Trophoblast cell (in vitro differentiated cells and primary cell): ENCODE measurements at regions not wholly inside any gene's neighbourhood (a gene's known extent, or its start where the extent isn't known, plus 50 kb on each side); places are given as distances from the start of the nearest gene placed in this dataset.
"Not testable (repeated sequence)": the region's sequence is repeated elsewhere in the genome, so short reads cannot be mapped to it uniquely, and the experiment has no call there.

ENCODE experiments used
- DNase-seq, 2 donors: peaks; one replicate each; pipeline ENCODE4 v3.0.0-alpha.2; 2016
- H2AFZ ChIP-seq: 2 replicates; pipeline ENCODE4 v1.6.1; 2013; ENCODE audit warnings: low read length, moderate library complexity, mild to moderate bottlenecking; ENCODE audit not compliant: insufficient read depth, poor library complexity
- H2AK5ac ChIP-seq: 2 replicates; pipeline ENCODE4 v1.6.1; 2013; ENCODE audit warnings: mild to moderate bottlenecking, low read length
- H2BK120ac ChIP-seq: 2 replicates; pipeline ENCODE4 v1.6.1; 2013; ENCODE audit warnings: low read length, mild to moderate bottlenecking, moderate library complexity; ENCODE audit not compliant: insufficient read depth, poor library complexity
- H2BK12ac ChIP-seq: 2 replicates; pipeline ENCODE4 v1.6.1; 2013; ENCODE audit warnings: mild to moderate bottlenecking, low read length, moderate library complexity
- H2BK5ac ChIP-seq: 2 replicates; pipeline ENCODE4 v1.6.1; 2013; ENCODE audit warnings: low read length, low read depth, moderate library complexity, mild to moderate bottlenecking; ENCODE audit not compliant: poor library complexity
- H3K14ac ChIP-seq: 2 replicates; pipeline ENCODE4 v1.6.1; 2013; ENCODE audit warnings: mild to moderate bottlenecking, low read length
- H3K18ac ChIP-seq: 2 replicates; pipeline ENCODE4 v1.6.1; 2013; ENCODE audit warnings: mild to moderate bottlenecking, low read length
- H3K23ac ChIP-seq: 2 replicates; pipeline ENCODE4 v1.6.1; 2013; ENCODE audit warnings: low read length
- H3K27ac ChIP-seq: 2 replicates; pipeline ENCODE4 v1.5.1; 2013; ENCODE audit warnings: low read depth, mild to moderate bottlenecking, inconsistent platforms, low read length, moderate library complexity
- H3K27me3 ChIP-seq: 2 replicates; pipeline ENCODE4 v1.6.1; 2013; ENCODE audit warnings: inconsistent platforms, mild to moderate bottlenecking, low read length, moderate library complexity; ENCODE audit not compliant: insufficient read depth
- H3K36me3 ChIP-seq, 2 experiments: 1 replicate in 1 of 2; 2 replicates in 1 of 2; pipeline ENCODE4 v1.6.1; 2013; ENCODE audit warnings: low read length in 2 of 2, mild to moderate bottlenecking in 2 of 2, moderate library complexity in 1 of 2; ENCODE audit not compliant: insufficient read depth in 2 of 2, control insufficient read depth in 1 of 2
- H3K4ac ChIP-seq: 2 replicates; pipeline ENCODE4 v1.6.1; 2013; ENCODE audit warnings: low read depth, mild to moderate bottlenecking, low read length, moderate library complexity
- H3K4me1 ChIP-seq, 2 experiments: 1 replicate in 1 of 2; 2 replicates in 1 of 2; pipeline ENCODE4 v1.6.1; 2013; ENCODE audit warnings: low read length in 2 of 2, mild to moderate bottlenecking in 2 of 2, moderate library complexity in 1 of 2; ENCODE audit not compliant: insufficient read depth in 2 of 2, control insufficient read depth in 1 of 2
- H3K4me2 ChIP-seq: 2 replicates; pipeline ENCODE4 v1.6.1; 2013; ENCODE audit warnings: inconsistent platforms, mild to moderate bottlenecking, low read length, moderate library complexity
- H3K4me3 ChIP-seq: 2 replicates; pipeline ENCODE4 v1.5.1; 2013; ENCODE audit warnings: mild to moderate bottlenecking, low read depth, low read length, inconsistent platforms
- H3K79me1 ChIP-seq: one replicate; pipeline ENCODE4 v1.6.1; 2013; ENCODE audit warnings: low read length
- H3K79me2 ChIP-seq: 2 replicates; pipeline ENCODE4 v1.6.1; 2013; ENCODE audit warnings: low read length, mild to moderate bottlenecking; ENCODE audit not compliant: control insufficient read depth, insufficient read depth, poor library complexity
- H3K9ac ChIP-seq: 2 replicates; pipeline ENCODE4 v1.6.1; 2013; ENCODE audit warnings: mild to moderate bottlenecking, low read length
- H3K9me3 ChIP-seq: 2 replicates; pipeline ENCODE4 v1.6.1; 2013; ENCODE audit warnings: low read depth, mild to moderate bottlenecking, control low read depth, inconsistent platforms, low read length; ENCODE audit not compliant: insufficient read depth
- H4K12ac ChIP-seq: 2 replicates; pipeline ENCODE4 v1.6.1; 2013; ENCODE audit warnings: low read depth, mild to moderate bottlenecking, low read length, moderate library complexity
- H4K8ac ChIP-seq: 2 replicates; pipeline ENCODE4 v1.6.1; 2013; ENCODE audit warnings: low read depth, mild to moderate bottlenecking, low read length, moderate library complexity
- H4K91ac ChIP-seq: one replicate; pipeline ENCODE4 v1.6.1; 2013; ENCODE audit warnings: low read depth, mild to moderate bottlenecking, low read length, moderate library complexity
- WGBS: extraction: QIAGEN DNeasy Blood & Tissue Kit; methylation state at CpG from one replicate; pipeline ENCODE4 v1.1.7; 2013; ENCODE audit warnings: missing lambda C conversion rate; ENCODE audit not compliant: insufficient read length, insufficient coverage; ENCODE audit errors: extremely low coverage; 5-methylcytosine and 5-hydroxymethylcytosine counted together

GRCh38 chr13:109998684-109999533, 212.5 kb upstream of the IRS2 start:
- Histone ChIP-seq H4K91ac (no peak overlapping the region), H2AK5ac (no peak overlapping the region), H3K9me3 (peaks cover 3% of the 10 kb centered on the region), H3K9ac (no peak overlapping the region), H3K18ac (no peak overlapping the region), H3K4me1 (peaks cover 13 to 19% of the 10 kb centered on the region in 2 experiments), H2AFZ (no peak overlapping the region), H4K8ac (no peak overlapping the region), H2BK120ac (no peak overlapping the region), H3K14ac (no peak overlapping the region), H3K79me2 (peaks cover 3% of the 10 kb centered on the region), H3K27me3 (no peaks in the 10 kb centered on the region), H2BK5ac (no peak overlapping the region), H3K27ac (no peak overlapping the region), H3K4ac (no peak overlapping the region), H3K4me3 (no peak overlapping the region), H3K4me2 (no peak overlapping the region), H2BK12ac (no peak overlapping the region), H3K79me1 (peaks cover 7% of the 10 kb centered on the region), H4K12ac (no peak overlapping the region), H3K36me3 (no peaks in the 10 kb centered on the region), H3K23ac (no peak overlapping the region)
- no CpG with 5 or more reads among the region's 5 CpGs for WGBS
- DNase-seq = peak; percentile 86 to 99

GRCh38 chr13:109998037-109998436, 211.7 kb upstream of the IRS2 start:
- WGBS = 100% methylated on average over 1 of the region's 1 CpG
- peaks cover 3% of the 10 kb centered on the region for H3K79me2 ChIP-seq
- peaks cover 13 to 19% of the 10 kb centered on the region in 2 experiments for H3K4me1 ChIP-seq

GRCh38 chr13:109997056-109997595, 210.7 kb upstream of the IRS2 start:
- no CpG with 5 or more reads among the region's 5 CpGs for whole genome bisulfite sequencing
- H3K4ac ChIP-seq = not testable (repeated sequence)

More at GRCh38 chr13:109998037-109998436, 211.7 kb upstream of the IRS2 start:
- Histone ChIP-seq H3K27ac (no peak overlapping the region), H2AFZ (no peak overlapping the region), H4K91ac (no peak overlapping the region), H2BK12ac (no peak overlapping the region), H3K27me3 (no peaks in the 10 kb centered on the region), H3K9ac (no peak overlapping the region), H3K14ac (no peak overlapping the region), H3K23ac (no peak overlapping the region), H3K79me1 (peaks cover 7% of the 10 kb centered on the region), H2BK5ac (no peak overlapping the region), H3K4ac (no peak overlapping the region), H2BK120ac (no peak overlapping the region), H3K4me3 (no peak overlapping the region), H3K4me2 (no peak overlapping the region), H4K8ac (no peak overlapping the region), H3K36me3 (no peaks in the 10 kb centered on the region), H3K18ac (no peak overlapping the region), H4K12ac (no peak overlapping the region), H3K9me3 (peaks cover 3% of the 10 kb centered on the region), H2AK5ac (no peak overlapping the region)
- no peak for DNase-seq

GRCh38 chr13:109996404-109996960, 210.1 kb upstream of the IRS2 start:
- Histone ChIP-seq H3K23ac (no peak overlapping the region), H3K27ac (peak overlapping the region; percentile 19), H4K12ac (no peak overlapping the region), H2AK5ac (no peak overlapping the region), H3K18ac (no peak overlapping the region), H2BK120ac (no peak overlapping the region), H3K14ac (no peak overlapping the region), H3K79me2 (peaks cover 3% of the 10 kb centered on the region), H3K36me3 (no peaks in the 10 kb centered on the region), H3K4me3 (no peak overlapping the region), H3K4me2 (no peak overlapping the region), H2BK5ac (no peak overlapping the region), H3K9me3 (peaks cover 3% of the 10 kb centered on the region), H3K79me1 (peaks cover 7% of the 10 kb centered on the region), H3K4me1 (peaks cover 13 to 19% of the 10 kb centered on the region in 2 experiments), H2BK12ac (no peak overlapping the region), H3K27me3 (no peaks in the 10 kb centered on the region), H4K8ac (no peak overlapping the region), H2AFZ (no peak overlapping the region), H4K91ac (no peak overlapping the region), H3K4ac (no peak overlapping the region), H3K9ac (no peak overlapping the region)
- no peak for DNase-seq
- no CpG with 5 or more reads among the region's 10 CpGs for WGBS

More at GRCh38 chr13:109997056-109997595, 210.7 kb upstream of the IRS2 start:
- not testable (repeated sequence) for H3K36me3 ChIP-seq, H3K4me3 ChIP-seq, H2BK5ac ChIP-seq, H3K79me2 ChIP-seq, H3K79me1 ChIP-seq, H3K14ac ChIP-seq, H3K4me2 ChIP-seq, H4K12ac ChIP-seq, H3K18ac ChIP-seq, H4K8ac ChIP-seq, H3K9ac ChIP-seq, H2AFZ ChIP-seq, H2AK5ac ChIP-seq, H3K9me3 ChIP-seq, H2BK12ac ChIP-seq, H3K23ac ChIP-seq, H3K27me3 ChIP-seq
- Histone ChIP-seq H4K91ac (peak overlapping the region; percentile 49), H2BK120ac (peak overlapping the region; percentile 39), H3K27ac (peak overlapping the region; percentile 19), H3K4me1 (peaks cover 13 to 19% of the 10 kb centered on the region in 2 experiments)
- peak in 1 of 2 donors; percentile 82 for DNase-seq
